Ovary (tissue), 7 donors: ENCODE measurements at regions not wholly inside any gene's neighbourhood (a gene's known extent, or its start where the extent isn't known, plus 50 kb on each side); places are given as distances from the start of the nearest gene placed in this dataset.

ENCODE experiments used
- DNase-seq, 5 donors: peaks; one replicate each; pipeline ENCODE4 v3.0.0-alpha.2; 2019 to 2020
- H3K27ac ChIP-seq, 2 donors: fragments of 200-600 bp; one replicate each; pipeline versions ENCODE4 v1.5.1 to v1.8.0; 2019 to 2022
- H3K27me3 ChIP-seq: fragments of 200-600 bp; one replicate; pipeline ENCODE4 v1.8.0; 2022
- H3K36me3 ChIP-seq: fragments of 200-600 bp; sonication (generic); one replicate; pipeline ENCODE4 v1.5.1; 2019
- H3K4me1 ChIP-seq: one replicate; pipeline ENCODE4 v1.8.1; 2013; ENCODE audit warnings: mild to moderate bottlenecking, moderate library complexity; ENCODE audit not compliant: insufficient read depth
- H3K4me3 ChIP-seq: fragments of 200-600 bp; sonication (generic); one replicate; pipeline ENCODE4 v1.5.1; 2017
- H3K9me3 ChIP-seq, 2 donors: fragments of 200-600 bp in 1 of 2; sonication (generic) in 1 of 2; one replicate each; pipeline versions ENCODE4 v1.5.1 to v1.8.1; 2013 to 2019; ENCODE audit warnings: mild to moderate bottlenecking in 1 of 2, moderate library complexity in 1 of 2
- CTCF ChIP-seq, 3 donors: fragments of 450-650 bp in 2 of 3; fragments of 200-600 bp in 1 of 3; IDR thresholded peaks; one replicate each; pipeline versions ENCODE4 v1.5.1 to v1.8.0; 2016 to 2022; ENCODE audit warnings: antibody characterized with exemption in 3 of 3, mild to moderate bottlenecking in 1 of 3
- EP300 ChIP-seq: sonication (generic); formaldehyde crosslinking; IDR thresholded peaks from one replicate; pipeline ENCODE4 v1.6.1; 2017; ENCODE audit warnings: antibody characterized with exemption
- POLR2A ChIP-seq: fragments of 450-650 bp; IDR thresholded peaks from one replicate; pipeline ENCODE4 v1.6.1; 2017; ENCODE audit warnings: antibody characterized with exemption, mild to moderate bottlenecking, moderate library complexity
- WGBS, 3 donors: extraction: QIAGEN DNeasy Blood & Tissue Kit in 1 of 3; methylation state at CpG; one replicate each; pipeline versions ENCODE4 v1.1.5 to v1.1.7; 2013 to 2017; 5-methylcytosine and 5-hydroxymethylcytosine counted together
- intact Hi-C, 4 donors: fragments of 100-400 bp; cut with DNase I; formaldehyde crosslinking; loops; one replicate each; pipeline versions ENCODE4 v1.11.0 to v1.15.1; 2022 to 2023
- donor health status: DM: no; HTN: no; CAD: no; lungs with moderate emphysema.
- donor health status: DM: no; HTN: no; CAD: no.
- donor health status: Bipolar disorder and iron deficiency.
- donor health status: DM: no; HTN: no; CAD: no.
- donor health status: DM: yes; HTN: yes; CAD: no.

GRCh38 chr12:60349232-60349978 is 753.6 kb downstream of the SLC16A7 start:
- no peak for DNase-seq
- no peak overlapping the region for H3K27ac ChIP-seq
- H3K4me1 ChIP-seq, result no peaks in the 10 kb centered on the region
- intact Hi-C loops, result no loop called here
- no peaks in the 10 kb centered on the region for H3K9me3 ChIP-seq
- 53 to 81% (median 54%) methylated on average over 3 of the region's 3 CpGs for WGBS, 3 donors
- no peaks in the 10 kb centered on the region for H3K36me3 ChIP-seq
- TF ChIP-seq CTCF (IDR thresholded peaks at IDR 0.05) (no peak), EP300 (no peak), POLR2A (no peak)
- no peak overlapping the region for H3K4me3 ChIP-seq
- no peaks in the 10 kb centered on the region for H3K27me3 ChIP-seq

GRCh38 chr12:60387356-60387755 is 791.5 kb downstream of the SLC16A7 start:
- Histone ChIP-seq H3K27me3 (no peaks in the 10 kb centered on the region), H3K4me3 (no peak overlapping the region), H3K4me1 (no peaks in the 10 kb centered on the region), H3K27ac (no peak overlapping the region), H3K9me3 (no peaks in the 10 kb centered on the region), H3K36me3 (no peaks in the 10 kb centered on the region)
- no peak for TF ChIP-seq CTCF (IDR thresholded peaks at IDR 0.05)
- TF ChIP-seq POLR2A, result no peak
- no peak for TF ChIP-seq EP300
- WGBS, 3 donors, result 89 to 93% (median 93%) methylated on average over 12 of the region's 12 CpGs
- no peak for DNase-seq
- intact Hi-C loops, result no loop called here

- intact Hi-C loops, result no loop called here
- H3K9me3 ChIP-seq, result no peaks in the 10 kb centered on the region
- TF ChIP-seq POLR2A, result no peak
- no peak for TF ChIP-seq CTCF (IDR thresholded peaks at IDR 0.05)
- no peak for TF ChIP-seq EP300
- no peak overlapping the region for H3K4me3 ChIP-seq
- no peaks in the 10 kb centered on the region for H3K4me1 ChIP-seq
- WGBS, 3 donors, result 21 to 56% (median 21%) methylated on average over 3 of the region's 3 CpGs
- H3K27me3 ChIP-seq, result no peaks in the 10 kb centered on the region
- no peak for DNase-seq
- H3K36me3 ChIP-seq, result no peaks in the 10 kb centered on the region
- H3K27ac ChIP-seq, result no peak overlapping the region
Measured at GRCh38 chr12:60391051-60391450, 795.2 kb downstream of the SLC16A7 start.

- Histone ChIP-seq H3K27ac (no peak overlapping the region), H3K27me3 (no peaks in the 10 kb centered on the region), H3K4me1 (no peaks in the 10 kb centered on the region), H3K36me3 (no peaks in the 10 kb centered on the region), H3K9me3 (no peaks in the 10 kb centered on the region), H3K4me3 (no peak overlapping the region)
- TF ChIP-seq POLR2A (no peak), EP300 (no peak), CTCF (IDR thresholded peaks at IDR 0.05) (no peak)
- no peak for DNase-seq
- intact Hi-C loops, result no loop called here
Measured at GRCh38 chr12:60391791-60392190, 796.0 kb downstream of the SLC16A7 start.
